Ovary (tissue), 3 donors: ENCODE measurements at regions not wholly inside any gene's neighbourhood (a gene's known extent, or its start where the extent isn't known, plus 50 kb on each side); places are given as distances from the start of the nearest gene placed in this dataset.

ENCODE experiments used
- POLR2A ChIP-seq: fragments of 450-650 bp; IDR thresholded peaks from one replicate; pipeline ENCODE4 v1.6.1; 2017; ENCODE audit warnings: antibody characterized with exemption, mild to moderate bottlenecking, moderate library complexity
- TF ChIP-seq, protein P1 (sequence below), 3 donors: fragments of 450-650 bp in 2 of 3; fragments of 200-600 bp in 1 of 3; IDR thresholded peaks; one replicate each; pipeline versions ENCODE4 v1.5.1 to v1.8.0; 2016 to 2022; ENCODE audit warnings: antibody characterized with exemption in 3 of 3, mild to moderate bottlenecking in 1 of 3
- donor health status: DM: no; HTN: no; CAD: no.

- TF ChIP-seq, protein P1, sequence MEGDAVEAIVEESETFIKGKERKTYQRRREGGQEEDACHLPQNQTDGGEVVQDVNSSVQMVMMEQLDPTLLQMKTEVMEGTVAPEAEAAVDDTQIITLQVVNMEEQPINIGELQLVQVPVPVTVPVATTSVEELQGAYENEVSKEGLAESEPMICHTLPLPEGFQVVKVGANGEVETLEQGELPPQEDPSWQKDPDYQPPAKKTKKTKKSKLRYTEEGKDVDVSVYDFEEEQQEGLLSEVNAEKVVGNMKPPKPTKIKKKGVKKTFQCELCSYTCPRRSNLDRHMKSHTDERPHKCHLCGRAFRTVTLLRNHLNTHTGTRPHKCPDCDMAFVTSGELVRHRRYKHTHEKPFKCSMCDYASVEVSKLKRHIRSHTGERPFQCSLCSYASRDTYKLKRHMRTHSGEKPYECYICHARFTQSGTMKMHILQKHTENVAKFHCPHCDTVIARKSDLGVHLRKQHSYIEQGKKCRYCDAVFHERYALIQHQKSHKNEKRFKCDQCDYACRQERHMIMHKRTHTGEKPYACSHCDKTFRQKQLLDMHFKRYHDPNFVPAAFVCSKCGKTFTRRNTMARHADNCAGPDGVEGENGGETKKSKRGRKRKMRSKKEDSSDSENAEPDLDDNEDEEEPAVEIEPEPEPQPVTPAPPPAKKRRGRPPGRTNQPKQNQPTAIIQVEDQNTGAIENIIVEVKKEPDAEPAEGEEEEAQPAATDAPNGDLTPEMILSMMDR (IDR thresholded peaks at IDR 0.05) = no peak
- no peak for TF ChIP-seq POLR2A
Observed at GRCh38 chr3:159796226-159796625, 192.4 kb upstream of the IL12A start.
